Activated CD4-positive, alpha-beta T cell treated with anti-CD3 and anti-CD28 coated beads, Interleukin-2, Interleukin-4, amounts not matched to agents 100 ng/mL and 50 ng/mL, durations not matched to agents 16 hours and 8 hours (primary cell): ENCODE measurements at regions not wholly inside any gene's neighbourhood (a gene's known extent, or its start where the extent isn't known, plus 50 kb on each side); places are given as distances from the start of the nearest gene placed in this dataset.

Source experiments
- DNase-seq: peaks from one replicate; pipeline ENCODE4 v3.0.0-alpha.2; 2020; ENCODE audit warnings: low spot score

DNA sequence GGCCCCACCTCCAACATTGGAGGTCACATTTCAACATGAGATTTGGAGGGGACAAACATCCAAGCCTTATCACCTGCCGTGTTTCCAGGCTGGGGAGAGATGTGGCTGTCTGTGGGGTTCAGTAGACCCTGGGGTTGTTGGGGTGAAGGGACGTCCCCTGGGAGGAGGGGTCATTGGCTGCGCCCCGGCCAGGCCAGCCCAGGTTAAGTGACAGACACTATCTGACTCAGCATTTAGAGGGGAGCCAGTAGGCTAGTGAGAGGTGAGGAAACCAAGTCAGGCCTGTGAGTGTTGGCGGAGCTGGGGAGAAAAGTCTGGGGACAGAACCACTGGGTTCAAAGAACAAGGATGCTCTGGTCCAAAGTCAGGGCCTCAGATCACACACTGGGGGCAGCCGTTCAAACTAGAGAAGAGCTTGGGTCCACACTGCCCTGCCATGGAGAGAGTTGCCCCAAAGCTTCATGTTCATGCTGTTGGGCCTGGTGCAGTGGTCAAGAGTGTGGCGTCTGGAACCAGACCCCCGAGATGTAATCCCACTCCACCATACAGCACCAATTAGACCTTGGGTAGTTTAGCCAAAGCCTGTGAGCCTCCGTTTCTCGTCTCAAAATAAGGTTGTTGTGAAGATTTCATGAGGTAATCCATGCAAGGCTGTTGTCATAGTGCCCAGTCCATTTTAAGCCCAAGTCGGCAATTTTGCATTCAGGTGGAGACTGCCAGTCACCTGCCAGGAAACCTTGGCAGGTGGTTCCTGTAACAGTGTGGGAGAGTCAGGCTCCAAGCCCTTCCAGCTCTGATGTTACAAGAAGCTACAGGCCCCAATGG is 1289.6 kb downstream of the TBC1D22A start:
- DNase-seq = no peak

DNA sequence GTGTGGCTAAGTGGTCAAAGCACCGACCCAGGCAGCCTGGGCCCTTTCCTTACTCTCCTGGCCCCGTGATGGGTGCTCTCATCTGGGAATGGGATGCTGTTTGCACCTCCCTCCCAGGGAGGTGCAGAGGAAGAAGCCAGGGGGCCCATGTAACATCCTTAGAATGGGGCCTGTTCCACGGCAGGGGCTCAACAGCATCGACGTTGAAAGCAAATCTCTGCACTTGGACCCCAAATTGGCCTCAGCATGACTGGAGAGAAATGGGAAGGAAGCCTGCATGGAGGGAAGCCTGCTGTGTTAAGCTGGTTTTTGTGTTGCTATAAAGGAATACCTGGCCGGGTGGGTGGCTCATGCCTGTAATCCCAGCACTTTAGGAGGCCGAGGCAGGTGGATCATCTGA is 1288.4 kb downstream of the TBC1D22A start:
- no peak for DNase-seq

DNA sequence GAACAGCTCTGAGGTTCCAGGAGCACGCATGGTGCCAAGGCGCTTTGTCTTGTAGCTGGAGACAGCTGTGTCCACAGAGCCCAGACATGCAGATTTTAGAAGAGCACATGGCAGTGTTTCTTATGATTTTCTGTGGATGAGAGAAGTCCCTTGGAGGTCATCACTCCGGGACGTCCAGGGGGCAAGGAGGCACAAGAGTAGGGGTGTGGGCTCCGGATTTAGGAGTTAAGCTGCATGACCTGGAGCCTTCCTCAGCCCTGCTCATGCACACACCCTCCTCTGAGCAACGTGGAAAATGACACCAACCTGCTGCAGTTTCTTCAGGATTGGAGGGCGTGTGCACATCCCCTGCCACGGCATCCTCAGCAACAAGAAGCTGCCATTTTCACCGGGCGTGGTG is 1286.7 kb downstream of the TBC1D22A start:
- no peak for DNase-seq

DNA sequence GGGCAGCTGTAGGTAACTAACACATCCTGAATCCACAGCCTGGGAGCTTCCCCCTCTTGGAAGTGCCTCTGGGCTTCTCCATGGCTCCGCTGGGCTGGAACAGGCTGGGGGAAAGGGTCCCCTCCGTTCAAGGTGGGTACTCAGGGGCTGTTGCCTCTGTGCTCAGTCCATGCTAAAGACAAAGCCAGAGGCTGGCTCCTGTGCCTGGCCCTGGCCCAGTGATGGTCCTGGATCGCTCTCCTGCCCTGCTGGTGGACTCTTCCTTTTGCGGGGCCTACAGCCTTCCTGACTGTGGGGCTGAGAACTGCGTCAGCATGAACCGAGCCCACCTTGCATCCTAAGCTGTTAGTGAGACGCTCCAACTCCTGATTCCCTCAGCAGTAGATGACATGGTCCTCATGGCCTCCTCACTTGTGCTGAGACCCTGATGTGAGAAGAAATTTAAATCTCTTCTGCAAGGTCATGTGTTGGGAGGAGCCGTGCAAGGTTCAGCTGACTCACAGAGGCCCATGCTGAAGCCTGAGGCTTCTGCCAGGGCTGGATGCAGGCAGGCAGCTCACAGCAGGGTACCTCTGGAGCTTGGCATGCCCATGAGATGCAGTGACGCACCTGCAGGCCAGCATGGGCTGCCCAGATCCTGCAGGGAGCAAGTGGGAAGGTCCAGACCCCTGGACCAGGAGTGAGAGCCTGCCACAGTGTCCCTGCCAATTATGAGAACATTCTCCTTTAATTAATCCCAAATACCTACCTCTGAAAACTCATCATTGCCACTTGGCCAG is 1285.5 kb downstream of the TBC1D22A start:
- no peak for DNase-seq

DNA sequence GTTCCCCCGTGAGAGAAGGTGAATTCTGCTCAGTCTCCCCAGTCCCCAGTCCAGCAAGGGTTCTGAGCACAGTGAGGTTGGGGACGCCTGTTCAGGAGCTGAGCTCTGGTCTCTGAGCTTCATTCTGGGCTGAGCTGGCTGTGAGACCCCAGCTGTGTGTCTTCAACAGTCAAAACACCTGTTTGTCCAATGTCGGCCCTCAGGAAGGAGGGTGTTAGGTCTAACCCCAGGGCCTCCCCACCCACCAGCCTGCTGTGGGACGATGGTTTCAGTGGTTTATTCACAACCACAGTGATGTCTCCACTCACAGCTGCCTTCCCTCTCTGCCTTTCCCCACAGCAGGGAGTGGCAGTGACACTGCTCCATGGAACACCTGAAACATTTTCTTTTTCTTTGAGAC is 1282.9 kb downstream of the TBC1D22A start:
- no peak for DNase-seq

DNA sequence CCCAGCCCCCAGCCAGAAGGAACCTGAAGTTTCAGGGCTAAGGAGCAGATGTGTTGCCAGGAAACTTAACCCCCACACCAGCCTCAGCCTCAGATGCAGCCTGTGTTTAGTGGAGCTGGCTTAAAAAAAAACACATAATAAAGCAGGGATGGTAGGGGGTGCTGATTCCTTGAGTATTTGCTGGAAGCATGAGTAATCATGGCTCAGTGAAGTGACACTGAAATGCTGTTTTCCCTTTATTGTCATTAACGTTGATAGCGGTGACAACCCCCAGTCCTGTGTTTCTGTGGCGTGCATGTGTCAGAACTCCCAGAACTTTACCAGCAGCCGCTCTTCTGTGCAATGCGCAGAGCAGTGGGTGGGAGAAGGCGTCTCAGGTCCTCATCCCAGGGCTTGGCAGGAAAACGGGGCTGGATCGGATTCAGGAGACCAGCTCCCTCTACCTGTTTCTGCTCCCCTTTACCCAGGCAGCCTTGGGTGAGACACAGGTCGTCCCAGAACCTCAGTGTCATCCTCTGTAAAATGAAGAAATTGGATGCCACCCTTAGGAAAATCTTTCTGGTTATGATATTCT is 1282.1 kb downstream of the TBC1D22A start:
- DNase-seq = no peak

DNA sequence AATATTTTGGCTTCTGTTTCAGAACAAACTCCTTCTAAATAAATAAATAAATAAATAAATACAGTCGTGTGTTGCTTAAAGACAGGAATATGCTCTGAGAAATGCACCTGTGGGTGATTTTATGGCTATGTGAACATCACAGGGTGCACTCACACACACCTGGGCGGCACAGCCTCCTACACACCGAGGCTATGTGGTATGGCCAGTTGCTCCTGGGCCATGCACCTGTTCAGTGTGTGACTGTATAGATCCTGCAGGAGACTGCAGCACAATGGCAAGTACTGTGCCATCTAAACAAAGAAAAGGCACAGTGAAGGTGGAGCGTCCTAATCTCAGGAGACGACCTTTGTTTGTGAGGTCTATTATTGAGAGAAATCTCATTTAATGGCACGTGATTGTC is 1281.1 kb downstream of the TBC1D22A start:
- no peak for DNase-seq

DNA sequence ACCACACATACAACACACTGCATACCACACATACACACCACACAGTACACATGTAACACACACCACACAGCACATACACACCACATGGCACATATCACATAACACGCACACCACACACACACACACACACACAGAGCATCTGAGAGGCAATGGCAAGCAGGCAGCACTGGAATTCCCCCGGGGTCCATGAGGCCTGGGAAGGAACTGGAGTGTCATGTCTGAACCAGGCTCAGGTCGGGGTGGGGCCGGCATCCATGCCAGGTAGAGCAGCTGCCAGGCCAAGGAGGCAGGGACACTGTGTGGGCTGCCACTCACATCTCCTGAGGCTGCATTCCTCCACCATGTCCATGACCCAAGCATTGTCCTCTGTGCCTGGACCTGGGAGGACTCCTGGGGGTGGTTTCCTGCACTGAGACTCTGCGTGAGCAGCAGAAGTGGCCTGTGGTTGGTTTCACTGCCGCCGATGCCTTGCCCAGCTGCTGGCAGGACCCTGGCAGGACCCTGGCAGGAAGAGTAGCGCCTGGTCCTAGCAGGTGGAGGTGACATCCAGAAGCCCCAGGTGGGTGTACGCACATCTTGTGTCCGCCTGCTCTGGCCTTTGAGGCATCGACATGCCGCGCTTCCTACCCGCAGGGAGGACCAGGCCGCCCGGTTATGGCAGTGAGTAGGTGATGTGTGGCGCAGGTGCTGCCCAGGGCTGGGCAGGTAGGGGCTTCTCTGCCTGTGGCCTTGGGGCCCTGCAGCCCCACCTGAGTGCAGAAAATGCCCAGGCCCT is 1280.4 kb downstream of the TBC1D22A start:
- DNase-seq = no peak

DNA sequence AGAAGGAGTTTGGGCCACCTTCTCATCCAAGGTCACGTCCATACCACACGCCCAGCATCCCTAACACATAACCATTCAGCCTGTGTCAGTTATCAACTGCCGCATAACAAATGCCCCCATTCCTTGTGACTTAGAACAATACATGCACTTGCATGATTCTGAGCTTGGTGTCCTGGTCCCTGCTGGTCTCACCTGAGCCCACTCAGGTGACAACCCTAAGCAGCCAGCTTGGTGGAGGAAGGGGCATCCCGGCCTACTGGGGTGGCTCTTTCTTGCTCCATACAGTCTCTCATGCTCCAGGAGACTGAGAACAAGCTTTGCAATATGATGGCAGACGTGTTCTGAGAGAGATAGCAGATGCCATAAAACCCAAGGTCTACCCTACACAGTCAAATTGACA is 1276.9 kb downstream of the TBC1D22A start:
- DNase-seq = no peak

DNA sequence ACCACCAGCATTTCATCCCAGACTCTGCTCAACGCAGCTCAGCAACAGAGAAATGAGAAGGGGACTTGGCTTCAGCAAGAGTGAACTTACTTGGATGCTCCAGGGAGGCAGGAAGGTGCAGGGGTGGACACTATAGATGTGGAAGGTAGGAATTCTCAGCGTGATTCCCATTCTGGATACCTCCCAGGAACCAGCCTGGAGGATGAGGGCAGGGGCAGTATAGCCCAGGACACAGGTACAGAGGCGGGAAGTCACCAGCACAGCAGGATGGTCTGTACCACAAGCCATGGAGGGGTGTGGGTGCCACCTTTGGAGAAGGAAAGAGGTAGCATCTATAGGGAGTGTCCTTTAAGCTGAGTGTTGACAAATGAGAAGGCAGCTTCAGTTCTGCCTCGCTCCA is 1275.2 kb downstream of the TBC1D22A start:
- no peak for DNase-seq

DNA sequence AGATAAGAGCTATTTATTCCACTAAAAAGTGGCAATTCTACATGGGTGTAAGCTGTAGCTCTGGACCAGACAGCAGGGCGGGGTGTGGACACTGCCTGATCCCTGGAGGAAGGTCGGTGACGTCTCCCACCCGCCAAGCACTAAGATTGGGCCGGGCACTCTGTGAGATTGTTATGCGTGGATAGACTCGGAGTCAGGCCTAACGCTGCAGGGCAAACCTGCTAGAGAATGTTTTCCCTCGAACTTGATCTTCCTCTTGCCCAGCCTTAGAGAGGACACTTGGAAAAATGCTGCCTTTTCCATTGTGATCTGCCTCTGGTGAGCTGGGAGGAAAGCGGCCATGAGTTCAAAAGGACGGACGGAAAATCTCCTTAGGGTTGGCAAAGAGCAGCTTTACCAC is 1273.4 kb downstream of the TBC1D22A start:
- no peak for DNase-seq

DNA sequence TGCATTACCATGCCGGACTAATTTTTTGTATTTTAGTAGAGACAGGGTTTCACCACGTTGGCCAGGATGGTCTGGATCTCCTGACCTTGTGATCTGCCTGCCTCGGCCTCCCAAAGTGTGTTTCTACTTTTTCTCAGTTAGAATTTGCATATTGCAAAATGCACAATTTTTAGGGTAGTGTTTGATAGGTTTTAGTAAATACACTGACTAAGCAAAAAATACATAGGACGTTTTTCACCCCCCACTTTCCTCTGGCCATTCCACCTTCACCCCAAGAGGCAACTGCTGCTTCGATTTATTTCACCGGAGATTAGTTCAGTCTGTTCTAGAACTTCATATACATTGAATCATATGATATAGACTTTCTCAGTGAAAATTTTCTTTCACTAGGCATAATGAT is 1269.1 kb downstream of the TBC1D22A start:
- no peak for DNase-seq

DNA sequence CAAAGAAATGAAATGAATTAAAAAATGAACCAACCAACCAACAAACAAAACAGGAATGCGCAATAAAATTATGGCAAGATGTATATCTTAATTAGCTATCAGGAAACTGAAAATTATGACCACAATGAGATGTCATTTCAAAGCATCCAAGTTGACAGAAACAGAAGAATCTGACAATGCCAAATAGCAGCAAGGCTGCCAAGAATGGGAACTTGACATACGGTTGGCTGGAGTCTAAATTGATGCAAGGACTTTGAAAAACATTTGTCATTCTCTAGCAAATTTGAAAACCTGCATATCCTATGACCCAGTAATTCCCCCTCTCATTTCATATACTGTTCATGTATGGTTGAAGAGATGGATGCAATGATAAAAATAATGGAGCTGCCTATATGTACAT is 1262.6 kb downstream of the TBC1D22A start:
- DNase-seq = no peak

DNA sequence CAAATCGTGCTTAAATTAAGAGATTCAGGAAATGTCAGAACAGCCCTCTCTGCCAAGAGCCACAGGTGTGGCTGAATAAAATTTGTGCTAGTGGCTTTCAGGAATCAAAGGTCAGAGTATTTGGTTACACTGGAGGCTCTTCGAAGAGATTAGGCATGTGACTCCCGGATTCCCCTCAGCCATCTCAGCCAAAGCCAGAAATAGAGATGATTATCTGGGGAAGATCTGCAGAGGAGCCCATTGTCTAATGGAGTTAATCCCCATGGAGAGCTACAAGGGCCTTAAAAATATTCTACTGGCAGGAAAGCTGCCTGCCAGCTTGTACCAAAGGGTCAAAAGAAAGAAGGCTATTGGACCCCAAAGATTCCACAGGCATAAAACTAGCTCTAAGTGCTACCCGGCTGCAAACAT is 1259.5 kb downstream of the TBC1D22A start:
- DNase-seq = no peak

DNA sequence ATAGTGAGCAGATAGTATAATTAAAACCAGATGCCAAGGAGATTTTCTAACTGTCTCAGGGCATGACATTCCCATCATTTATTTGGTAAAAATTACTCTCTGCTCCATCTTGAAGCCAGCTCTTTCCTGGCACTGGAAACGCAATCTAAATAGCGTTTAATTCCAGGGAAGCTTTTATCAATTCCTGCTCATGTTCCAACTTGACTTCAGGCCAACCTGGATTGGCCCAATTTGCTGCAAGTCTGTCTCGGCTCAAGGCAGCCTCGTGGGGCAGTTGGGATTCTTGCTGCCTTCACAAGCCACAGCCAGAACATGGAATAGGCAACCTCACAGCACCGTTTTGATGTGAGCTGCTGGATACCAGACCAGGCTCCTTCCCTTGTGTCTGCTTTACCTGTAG is 1255.9 kb downstream of the TBC1D22A start:
- DNase-seq = no peak

DNA sequence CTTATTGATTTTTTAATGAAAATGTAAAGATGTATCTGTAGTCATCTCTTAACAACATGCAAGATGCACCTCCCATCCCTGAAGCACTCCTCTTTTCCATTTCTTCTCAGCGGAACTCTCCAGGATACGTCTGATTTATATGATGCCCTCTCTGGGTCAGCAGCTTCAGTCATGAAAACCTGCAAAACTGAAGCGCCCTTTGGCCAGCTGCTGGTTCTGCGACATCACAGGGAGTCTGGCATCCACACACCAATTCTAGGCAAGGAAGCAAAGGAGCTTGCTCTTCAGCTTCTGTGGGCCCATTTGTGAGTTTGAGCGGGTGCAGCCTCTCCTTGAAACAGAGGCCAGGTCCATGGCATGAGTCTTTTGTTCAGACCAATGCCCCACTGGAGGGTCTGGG is 1253.3 kb downstream of the TBC1D22A start:
- no peak for DNase-seq

DNA sequence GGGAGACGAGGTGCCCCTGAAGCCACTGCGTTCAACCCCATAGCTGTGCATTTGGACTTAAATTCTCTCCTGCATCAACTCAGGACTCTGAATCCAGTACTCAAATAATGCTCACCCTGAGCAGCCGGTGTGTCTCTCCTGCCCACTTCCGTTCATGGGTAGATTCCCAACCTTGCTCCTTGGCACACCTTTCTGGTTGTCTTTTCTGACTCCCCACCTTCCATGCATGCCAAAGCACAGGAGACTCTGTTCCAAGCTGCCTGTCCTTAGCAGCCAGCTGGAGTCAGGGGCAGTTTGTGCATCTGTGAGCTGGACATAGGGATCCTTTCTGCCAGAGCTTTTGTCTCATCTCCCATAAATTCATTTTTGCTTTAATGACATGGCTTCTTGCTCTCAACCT is 1242.5 kb downstream of the TBC1D22A start:
- no peak for DNase-seq

DNA sequence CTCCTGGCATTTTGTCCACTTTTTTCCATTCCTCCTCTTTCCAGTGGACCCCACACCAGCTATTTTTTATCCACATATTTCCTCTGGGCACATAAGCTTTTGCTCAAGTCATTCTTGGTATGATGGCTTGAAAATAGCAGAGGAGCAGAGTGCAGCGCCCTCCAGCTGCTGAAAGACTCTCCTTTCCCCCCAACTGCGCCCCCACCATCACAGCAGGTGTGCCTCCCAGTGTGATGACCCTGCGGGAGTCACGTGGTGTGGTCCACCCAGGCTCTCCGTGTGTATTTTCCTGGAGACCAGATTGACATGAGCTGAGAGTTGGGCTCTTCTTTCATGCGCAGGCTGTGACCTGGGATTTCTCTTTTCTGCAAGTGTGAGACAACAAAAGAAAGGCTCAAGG is 1241.6 kb downstream of the TBC1D22A start:
- DNase-seq = no peak

DNA sequence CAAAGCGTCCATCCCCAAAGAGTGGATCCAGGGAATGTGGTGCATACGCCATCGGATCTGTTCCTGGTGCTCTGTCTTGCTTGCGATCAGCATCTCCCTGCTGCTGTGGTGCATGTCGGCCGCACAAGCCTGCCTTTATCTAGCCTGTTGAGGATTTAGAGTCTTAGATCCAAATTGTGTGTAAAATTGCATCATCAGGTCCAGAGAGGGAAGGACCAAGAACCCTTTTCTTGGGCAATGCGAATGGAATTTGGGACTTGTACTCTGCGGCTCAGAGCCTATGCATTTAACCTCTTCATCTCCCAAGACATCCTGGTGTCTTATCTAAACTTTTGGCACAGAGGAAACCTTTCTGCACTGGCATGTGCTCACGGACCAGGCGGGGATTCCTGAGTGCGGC is 1238.7 kb downstream of the TBC1D22A start:
- DNase-seq = no peak

DNA sequence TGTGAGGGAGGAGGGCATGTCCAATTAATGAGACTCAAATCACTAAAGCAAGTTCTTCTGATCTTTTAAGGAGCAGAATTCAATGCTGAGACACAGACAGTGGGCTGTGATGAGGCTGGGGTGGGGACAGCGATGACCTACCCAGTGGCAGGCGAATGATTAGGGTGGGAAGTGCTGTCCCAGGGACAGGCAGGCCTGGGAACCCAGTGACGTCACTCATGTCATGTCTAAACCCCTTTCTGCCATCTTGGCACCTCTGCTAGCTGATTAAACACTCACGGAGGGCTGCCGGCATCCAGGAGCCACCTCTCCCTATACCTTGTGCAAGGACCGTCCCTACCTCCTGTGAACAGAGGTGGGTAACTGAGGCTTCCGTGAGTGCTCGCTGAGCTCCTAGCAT is 1235.2 kb downstream of the TBC1D22A start:
- no peak for DNase-seq

DNA sequence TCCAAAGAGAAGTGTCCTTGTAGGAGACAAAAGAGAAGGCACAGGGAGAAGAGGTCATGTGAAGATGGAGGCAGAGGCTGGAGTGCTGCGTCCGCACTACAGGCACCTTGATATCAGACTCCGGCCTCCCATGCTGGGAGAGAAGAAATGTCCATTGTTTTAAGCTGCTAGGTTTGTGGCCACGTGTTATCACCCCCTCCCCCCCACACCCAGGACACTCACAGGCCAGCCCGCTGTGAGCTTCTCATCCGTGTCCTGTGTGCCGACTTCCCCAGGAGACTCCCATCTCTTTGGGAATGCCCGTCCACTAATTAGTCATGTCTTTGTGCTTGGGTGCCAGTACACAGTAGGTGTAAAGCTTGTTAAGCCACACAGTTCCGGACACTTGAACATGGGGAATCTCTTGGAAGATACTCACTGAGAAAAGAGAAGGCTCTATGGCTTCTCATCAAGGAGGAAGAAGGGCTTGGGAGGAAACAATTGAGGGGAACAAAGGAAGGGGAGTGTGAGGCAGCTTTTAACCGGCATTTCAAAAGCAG is 1234.7 kb downstream of the TBC1D22A start:
- no peak for DNase-seq

DNA sequence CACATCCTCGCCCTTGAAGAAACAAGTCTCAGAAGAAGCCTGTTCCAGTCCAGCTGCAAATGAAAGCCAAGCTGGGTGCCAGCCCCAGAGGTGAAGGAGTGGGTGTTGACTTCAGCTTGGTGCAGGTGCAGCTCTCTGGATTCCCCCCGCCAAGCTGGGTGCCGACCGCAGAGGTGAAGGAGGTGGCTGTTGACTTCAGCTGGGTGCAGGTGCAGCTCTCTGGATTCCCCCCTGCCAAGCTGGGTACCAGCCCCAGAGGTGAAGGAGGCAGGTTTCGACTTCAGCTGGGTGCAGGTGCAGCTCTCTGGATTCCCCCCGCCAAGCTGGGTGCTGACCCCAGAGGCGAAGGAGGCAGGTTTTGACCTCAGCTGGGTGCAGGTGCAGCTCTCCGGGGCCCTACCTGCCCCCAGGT is 1234.0 kb downstream of the TBC1D22A start:
- no peak for DNase-seq
